Stimulated activated CD4-positive, alpha-beta T cell treated with anti-CD3 and anti-CD28 coated beads, Interleukin-12 subunit alpha, Interleukin-12 subunit beta, amount 100 ng/mL, for 4 hours (primary cell): ENCODE measurements at regions not wholly inside any gene's neighbourhood (a gene's known extent, or its start where the extent isn't known, plus 50 kb on each side); places are given as distances from the start of the nearest gene placed in this dataset.

Source experiments
- DNase-seq: peaks from one replicate; pipeline ENCODE4 v3.0.0-alpha.2; 2020

GRCh38 chr5:147169901-147170300 is 64.9 kb upstream of the STK32A start:
- no peak for DNase-seq

- DNase-seq: no peak
Observed at GRCh38 chr5:147170603-147171002, 64.2 kb upstream of the STK32A start.

- no peak for DNase-seq
Observed at GRCh38 chr5:147174671-147175265, 60.1 kb upstream of the STK32A start.

- DNase-seq: no peak
Observed at GRCh38 chr5:147175516-147176097, 59.2 kb upstream of the STK32A start.

- no peak for DNase-seq
Observed at GRCh38 chr5:147176422-147176821, 58.4 kb upstream of the STK32A start.

- DNase-seq: no peak
Observed at GRCh38 chr5:147177125-147177840, 57.5 kb upstream of the STK32A start.

- no peak for DNase-seq
Observed at GRCh38 chr5:147179562-147180147, 55.2 kb upstream of the STK32A start.

- DNase-seq: no peak
Observed at GRCh38 chr5:147180751-147181150, 54.1 kb upstream of the STK32A start.
